ENCODE measurements at regions not wholly inside any gene's neighbourhood (a gene's known extent, or its start where the extent isn't known, plus 50 kb on each side); places are given as distances from the start of the nearest gene placed in this dataset.
A peak's percentile ranks its signal among the peaks of the same experiment; 100 is the strongest.

DNA sequence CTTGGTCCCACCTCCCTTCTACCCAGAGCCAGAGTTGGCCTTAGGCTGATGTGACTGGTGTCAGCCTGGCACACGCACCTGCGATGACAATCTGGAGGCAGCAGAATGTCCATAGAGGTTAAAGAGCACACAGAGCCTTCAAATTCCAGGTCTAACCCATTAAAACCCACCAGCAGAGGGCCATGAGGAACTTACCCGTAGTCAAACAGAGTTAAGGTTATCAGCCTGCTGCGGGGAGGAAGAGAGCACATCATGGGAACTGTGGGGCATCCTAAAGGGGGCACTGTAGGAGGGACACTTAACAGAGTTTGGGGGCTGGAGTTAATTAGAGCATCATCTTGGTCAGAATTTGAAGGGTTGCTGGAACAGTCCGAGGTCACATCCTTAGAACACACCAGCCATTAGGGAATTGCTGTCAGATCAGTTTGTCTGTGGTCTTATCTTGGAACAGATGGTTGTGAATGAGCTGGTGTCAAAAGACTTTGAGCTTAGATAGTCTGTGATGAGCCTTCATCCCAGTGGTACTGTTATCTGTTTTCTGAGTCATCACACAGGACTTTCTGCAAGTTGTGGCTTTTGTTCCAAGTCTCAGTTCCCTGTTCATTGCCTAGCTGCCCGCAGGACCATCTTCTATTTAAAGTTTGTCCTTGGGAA, 248.6 kb downstream of the LOXHD1 start (continued):
- TF ChIP-seq, protein P1, sequence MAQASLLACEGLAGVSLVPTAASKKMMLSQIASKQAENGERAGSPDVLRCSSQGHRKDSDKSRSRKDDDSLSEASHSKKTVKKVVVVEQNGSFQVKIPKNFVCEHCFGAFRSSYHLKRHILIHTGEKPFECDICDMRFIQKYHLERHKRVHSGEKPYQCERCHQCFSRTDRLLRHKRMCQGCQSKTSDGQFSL (CRISPR knock-in tag; IDR thresholded peaks at IDR 0.05) = no peak
- TF ChIP-seq, protein P1 (tag; IDR thresholded peaks at IDR 0.05) = no peak
- TF ChIP-seq, protein P2, sequence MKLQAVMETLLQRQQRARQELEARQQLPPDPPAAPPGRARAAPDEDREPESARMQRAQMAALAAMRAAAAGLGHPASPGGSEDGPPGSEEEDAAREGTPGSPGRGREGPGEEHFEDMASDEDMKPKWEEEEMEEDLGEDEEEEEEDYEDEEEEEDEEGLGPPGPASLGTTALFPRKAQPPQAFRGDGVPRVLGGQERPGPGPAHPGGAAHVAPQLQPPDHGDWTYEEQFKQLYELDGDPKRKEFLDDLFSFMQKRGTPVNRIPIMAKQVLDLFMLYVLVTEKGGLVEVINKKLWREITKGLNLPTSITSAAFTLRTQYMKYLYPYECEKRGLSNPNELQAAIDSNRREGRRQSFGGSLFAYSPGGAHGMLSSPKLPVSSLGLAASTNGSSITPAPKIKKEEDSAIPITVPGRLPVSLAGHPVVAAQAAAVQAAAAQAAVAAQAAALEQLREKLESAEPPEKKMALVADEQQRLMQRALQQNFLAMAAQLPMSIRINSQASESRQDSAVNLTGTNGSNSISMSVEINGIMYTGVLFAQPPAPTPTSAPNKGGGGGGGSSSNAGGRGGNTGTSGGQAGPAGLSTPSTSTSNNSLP (IDR thresholded peaks at IDR 0.05; ENCODE audit: borderline replicate concordance, low read depth, low read length) = no peak
- TF ChIP-seq STAT5A (IDR thresholded peaks at IDR 0.05; ENCODE audit: borderline replicate concordance, low read length) (peak; percentile 31; the same call in 1 of the 2 replicates), BRCA1 (IDR thresholded peaks at IDR 0.05) (no peak), BRCA1 (CRISPR knock-in tag; IDR thresholded peaks at IDR 0.05) (no peak), HDAC3 (IDR thresholded peaks at IDR 0.05; ENCODE audit: borderline replicate concordance, partially characterized antibody) (peak; percentile 26), CBFA2T3 (IDR thresholded peaks at IDR 0.05) (peak; percentile 88), MCM3 (IDR thresholded peaks at IDR 0.05) (no peak), NR2C1 (IDR thresholded peaks at IDR 0.05) (no peak), NR2C1 (tag; IDR thresholded peaks at IDR 0.05) (0 out of 2 replicates have a peak, but pooled peaks have one; percentile 31), CREM (IDR thresholded peaks at IDR 0.05; ENCODE audit: low read depth) (peak; percentile 32; the same call in 1 of the 2 replicates), SP1 (CRISPR knock-in tag; IDR thresholded peaks at IDR 0.05) (no peak)
- TF ChIP-seq, protein P3, sequence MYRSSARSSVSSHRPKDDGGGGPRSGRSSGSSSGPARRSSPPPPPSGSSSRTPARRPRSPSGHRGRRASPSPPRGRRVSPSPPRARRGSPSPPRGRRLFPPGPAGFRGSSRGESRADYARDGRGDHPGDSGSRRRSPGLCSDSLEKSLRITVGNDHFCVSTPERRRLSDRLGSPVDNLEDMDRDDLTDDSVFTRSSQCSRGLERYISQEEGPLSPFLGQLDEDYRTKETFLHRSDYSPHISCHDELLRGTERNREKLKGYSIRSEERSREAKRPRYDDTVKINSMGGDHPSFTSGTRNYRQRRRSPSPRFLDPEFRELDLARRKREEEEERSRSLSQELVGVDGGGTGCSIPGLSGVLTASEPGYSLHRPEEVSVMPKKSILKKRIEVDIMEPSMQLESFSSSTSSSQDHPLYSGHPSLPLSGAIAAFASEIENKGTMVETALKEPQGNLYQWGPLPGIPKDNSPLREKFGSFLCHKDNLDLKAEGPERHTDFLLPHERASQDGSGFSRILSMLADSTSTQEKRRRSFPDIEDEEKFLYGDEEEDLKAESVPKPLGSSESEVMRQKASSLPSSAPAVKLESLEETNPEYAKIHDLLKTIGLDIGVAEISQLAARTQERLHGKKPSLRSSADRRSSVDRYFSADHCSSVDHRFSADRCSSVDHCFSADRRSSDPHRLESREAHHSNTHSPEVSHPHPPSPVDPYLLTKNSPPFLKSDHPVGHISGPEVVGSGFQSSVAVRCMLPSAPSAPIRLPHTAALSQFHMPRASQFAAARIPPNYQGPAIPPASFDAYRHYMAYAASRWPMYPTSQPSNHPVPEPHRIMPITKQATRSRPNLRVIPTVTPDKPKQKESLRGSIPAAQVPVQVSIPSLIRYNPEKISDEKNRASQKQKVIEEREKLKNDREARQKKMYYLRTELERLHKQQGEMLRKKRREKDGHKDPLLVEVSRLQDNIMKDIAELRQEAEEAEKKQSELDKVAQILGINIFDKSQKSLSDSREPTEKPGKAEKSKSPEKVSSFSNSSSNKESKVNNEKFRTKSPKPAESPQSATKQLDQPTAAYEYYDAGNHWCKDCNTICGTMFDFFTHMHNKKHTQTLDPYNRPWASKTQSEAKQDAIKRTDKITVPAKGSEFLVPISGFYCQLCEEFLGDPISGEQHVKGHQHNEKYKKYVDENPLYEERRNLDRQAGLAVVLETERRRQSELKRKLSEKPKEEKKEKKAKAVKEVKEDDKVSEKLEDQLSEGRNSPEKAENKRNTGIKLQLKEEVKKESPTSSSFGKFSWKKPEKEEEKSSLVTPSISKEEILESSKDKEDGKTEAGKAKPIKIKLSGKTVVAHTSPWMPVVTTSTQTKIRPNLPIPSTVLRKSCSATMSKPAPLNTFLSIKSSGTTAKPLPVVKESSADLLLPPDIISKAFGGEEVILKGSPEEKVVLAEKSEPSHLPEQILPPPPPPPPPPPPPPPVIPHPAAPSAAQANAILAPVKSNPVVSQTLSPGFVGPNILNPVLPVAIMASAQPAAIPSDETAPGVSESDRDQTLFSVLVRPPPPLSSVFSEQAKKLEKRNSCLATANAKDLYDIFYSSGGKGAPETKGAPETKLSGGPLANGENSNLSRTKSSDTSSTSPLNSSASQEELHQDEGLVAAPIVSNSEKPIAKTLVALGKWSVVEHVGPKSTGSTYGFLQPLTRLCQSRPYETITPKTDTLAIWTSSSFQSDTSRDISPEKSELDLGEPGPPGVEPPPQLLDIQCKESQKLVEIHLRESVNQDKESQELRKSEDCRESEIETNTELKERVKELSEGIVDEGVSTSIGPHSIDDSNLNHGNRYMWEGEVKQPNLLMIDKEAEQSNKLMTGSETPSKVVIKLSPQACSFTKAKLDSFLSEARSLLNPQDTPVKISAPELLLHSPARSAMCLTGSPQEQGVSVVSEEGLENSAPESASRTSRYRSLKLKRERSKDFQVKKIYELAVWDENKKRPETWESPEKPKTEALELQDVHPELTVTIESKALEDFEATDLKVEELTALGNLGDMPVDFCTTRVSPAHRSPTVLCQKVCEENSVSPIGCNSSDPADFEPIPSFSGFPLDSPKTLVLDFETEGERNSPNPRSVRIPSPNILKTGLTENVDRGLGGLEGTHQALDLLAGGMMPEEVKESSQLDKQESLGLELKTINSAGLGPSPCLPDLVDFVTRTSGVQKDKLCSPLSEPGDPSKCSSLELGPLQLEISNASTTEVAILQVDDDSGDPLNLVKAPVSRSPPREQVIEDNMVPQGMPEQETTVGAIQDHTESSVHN (IDR thresholded peaks at IDR 0.05; ENCODE audit: borderline replicate concordance in 1 of 2, low read depth in 1 of 2) = 0 out of 4 replicates have a peak, but pooled peaks of 1 of the 2 experiments have one; percentile 33
